Mucosa of rectum (tissue), 2 donors: ENCODE measurements at regions not wholly inside any gene's neighbourhood (a gene's known extent, or its start where the extent isn't known, plus 50 kb on each side); places are given as distances from the start of the nearest gene placed in this dataset.
"Not testable (repeated sequence)": the region's sequence is repeated elsewhere in the genome, so short reads cannot be mapped to it uniquely, and the experiment has no call there.

Experiments
- H3K27ac ChIP-seq, 2 donors: one replicate each; pipeline ENCODE4 v1.7.0; 2013; ENCODE audit warnings: inconsistent platforms in 2 of 2, low read depth in 2 of 2, low read length in 2 of 2
- H3K27me3 ChIP-seq, 2 donors: one replicate each; pipeline ENCODE4 v1.7.0; 2013; ENCODE audit warnings: low read length in 2 of 2; ENCODE audit not compliant: control insufficient read depth in 2 of 2, insufficient read depth in 2 of 2
- H3K36me3 ChIP-seq, 2 donors: one replicate each; pipeline ENCODE4 v1.7.0; 2013; ENCODE audit warnings: low read length in 2 of 2; ENCODE audit not compliant: control insufficient read depth in 2 of 2, insufficient read depth in 2 of 2
- H3K4me1 ChIP-seq, 2 donors: one replicate each; pipeline ENCODE4 v1.7.0; 2013; ENCODE audit warnings: low read length in 2 of 2, mild to moderate bottlenecking in 1 of 2; ENCODE audit not compliant: control insufficient read depth in 2 of 2, insufficient read depth in 2 of 2
- H3K4me3 ChIP-seq, 2 donors: one replicate each; pipeline ENCODE4 v1.7.0; 2013; ENCODE audit warnings: low read length in 2 of 2
- H3K9ac ChIP-seq, 2 donors: one replicate each; pipeline ENCODE4 v1.7.0; 2013; ENCODE audit warnings: low read length in 2 of 2, low read depth in 1 of 2, mild to moderate bottlenecking in 1 of 2
- H3K9me3 ChIP-seq, 2 donors: one replicate each; pipeline ENCODE4 v1.7.0; 2013; ENCODE audit warnings: low read length in 2 of 2; ENCODE audit not compliant: control insufficient read depth in 2 of 2
- donor health status: healthy.
- donor health status: Normal muscosa, but diverticular disease.

GRCh38 chr6:134413241-134413643, 95.3 kb upstream of the SGK1 start:
- Histone ChIP-seq H3K9ac (no peak overlapping the region), H3K27me3 (no peaks in the 10 kb centered on the region), H3K4me1 (no peaks in the 10 kb centered on the region), H3K36me3 (no peaks in the 10 kb centered on the region), H3K27ac (peak overlapping the region in 1 of 2 donors; percentile 23), H3K4me3 (no peak overlapping the region), H3K9me3 (peaks cover 0 to 3% of the 10 kb centered on the region in 2 donors)

GRCh38 chr6:134410541-134410940, 92.6 kb upstream of the SGK1 start:
- Histone ChIP-seq H3K9ac (no peak overlapping the region), H3K4me3 (no peak overlapping the region), H3K9me3 (peaks cover 0 to 3% of the 10 kb centered on the region in 2 donors), H3K27ac (no peak overlapping the region), H3K4me1 (no peaks in the 10 kb centered on the region), H3K27me3 (no peaks in the 10 kb centered on the region), H3K36me3 (no peaks in the 10 kb centered on the region)

GRCh38 chr6:134407791-134408190, 89.9 kb upstream of the SGK1 start:
- H3K36me3 ChIP-seq, result no peaks in the 10 kb centered on the region
- no peaks in the 10 kb centered on the region for H3K27me3 ChIP-seq
- H3K9ac ChIP-seq, result no peak overlapping the region
- no peaks in the 10 kb centered on the region for H3K4me1 ChIP-seq
- no peak overlapping the region for H3K27ac ChIP-seq
- H3K9me3 ChIP-seq, result no peaks in the 10 kb centered on the region
- H3K4me3 ChIP-seq, result no peak overlapping the region

- H3K27ac ChIP-seq, result no peak overlapping the region
- H3K27me3 ChIP-seq, result no peaks in the 10 kb centered on the region
- H3K9me3 ChIP-seq, result no peaks in the 10 kb centered on the region
- H3K4me3 ChIP-seq, result no peak overlapping the region
- H3K4me1 ChIP-seq, result no peaks in the 10 kb centered on the region
- no peaks in the 10 kb centered on the region for H3K36me3 ChIP-seq
- H3K9ac ChIP-seq, result no peak overlapping the region
These were observed 88.4 kb upstream of the SGK1 start for GRCh38 chr6:134406311-134406710.

GRCh38 chr6:134405386-134406087, 87.6 kb upstream of the SGK1 start:
- Histone ChIP-seq H3K27ac (no peak overlapping the region), H3K27me3 (no peaks in the 10 kb centered on the region), H3K4me1 (no peaks in the 10 kb centered on the region), H3K9ac (no peak overlapping the region), H3K9me3 (no peaks in the 10 kb centered on the region), H3K4me3 (no peak overlapping the region), H3K36me3 (no peaks in the 10 kb centered on the region)

- H3K27ac ChIP-seq, H3K27me3 ChIP-seq, H3K9me3 ChIP-seq, H3K9ac ChIP-seq, H3K4me1 ChIP-seq, H3K4me3 ChIP-seq, H3K36me3 ChIP-seq: not testable (repeated sequence)
These were observed 85.4 kb upstream of the SGK1 start for GRCh38 chr6:134403312-134403711.

- Histone ChIP-seq H3K4me1 (no peaks in the 10 kb centered on the region), H3K4me3 (no peak overlapping the region), H3K9ac (no peak overlapping the region), H3K36me3 (no peaks in the 10 kb centered on the region), H3K27ac (no peak overlapping the region), H3K27me3 (no peaks in the 10 kb centered on the region), H3K9me3 (no peaks in the 10 kb centered on the region)
These were observed 84.6 kb upstream of the SGK1 start for GRCh38 chr6:134402372-134402984.

- Histone ChIP-seq H3K27me3 (no peaks in the 10 kb centered on the region), H3K4me3 (no peak overlapping the region), H3K9me3 (no peaks in the 10 kb centered on the region), H3K9ac (no peak overlapping the region), H3K4me1 (no peaks in the 10 kb centered on the region), H3K36me3 (no peaks in the 10 kb centered on the region), H3K27ac (no peak overlapping the region)
These were observed 83.0 kb upstream of the SGK1 start for GRCh38 chr6:134400941-134401340.

- no peaks in the 10 kb centered on the region for H3K27me3 ChIP-seq
- H3K4me1 ChIP-seq, result no peaks in the 10 kb centered on the region
- H3K4me3 ChIP-seq, result no peak overlapping the region
- no peaks in the 10 kb centered on the region for H3K36me3 ChIP-seq
- H3K9ac ChIP-seq, result no peak overlapping the region
- no peaks in the 10 kb centered on the region for H3K9me3 ChIP-seq
- H3K27ac ChIP-seq, result no peak overlapping the region
These were observed 80.5 kb upstream of the SGK1 start for GRCh38 chr6:134398453-134398852.

GRCh38 chr6:134397676-134398075, 79.8 kb upstream of the SGK1 start:
- H3K27ac ChIP-seq, result no peak overlapping the region
- no peaks in the 10 kb centered on the region for H3K4me1 ChIP-seq
- no peaks in the 10 kb centered on the region for H3K36me3 ChIP-seq
- H3K4me3 ChIP-seq, result no peak overlapping the region
- no peaks in the 10 kb centered on the region for H3K27me3 ChIP-seq
- no peaks in the 10 kb centered on the region for H3K9me3 ChIP-seq
- no peak overlapping the region for H3K9ac ChIP-seq
